Ascending aorta (tissue), 2 donors: ENCODE measurements at regions not wholly inside any gene's neighbourhood (a gene's known extent, or its start where the extent isn't known, plus 50 kb on each side); places are given as distances from the start of the nearest gene placed in this dataset.
A peak's percentile ranks its signal among the peaks of the same experiment; 100 is the strongest.

Source experiments
- DNase-seq, 2 donors: peaks; one replicate each; pipeline ENCODE4 v3.0.0-alpha.2; 2019; ENCODE audit warnings: low spot score in 2 of 2
- H3K27ac ChIP-seq, 2 donors: fragments of 200-600 bp; sonication (generic); one replicate each; pipeline ENCODE4 v1.5.1; 2016 to 2017; ENCODE audit warnings: mild to moderate bottlenecking in 1 of 2
- H3K27me3 ChIP-seq: fragments of 200-600 bp; sonication (generic); one replicate; pipeline ENCODE4 v1.5.1; 2017
- H3K36me3 ChIP-seq, 2 donors: fragments of 200-600 bp; sonication (generic); one replicate each; pipeline ENCODE4 v1.5.1; 2016
- H3K4me1 ChIP-seq, 2 donors: fragments of 200-600 bp; sonication (generic); one replicate each; pipeline ENCODE4 v1.5.1; 2016 to 2017; ENCODE audit warnings: mild to moderate bottlenecking in 1 of 2
- H3K4me3 ChIP-seq, 2 donors: fragments of 200-600 bp; sonication (generic); one replicate each; pipeline ENCODE4 v1.5.1; 2016 to 2017; ENCODE audit warnings: mild to moderate bottlenecking in 1 of 2
- H3K9me3 ChIP-seq, 2 donors: fragments of 200-600 bp; sonication (generic); one replicate each; pipeline ENCODE4 v1.5.1; 2016
- CTCF ChIP-seq, 3 experiments: fragments of 200-600 bp in 2 of 3; fragments of 450-650 bp in 1 of 3; sonication (generic) in 2 of 3; IDR thresholded peaks; one replicate each; pipeline ENCODE4 v1.5.1; 2016 to 2019; ENCODE audit warnings: antibody characterized with exemption in 3 of 3, mild to moderate bottlenecking in 1 of 3, moderate library complexity in 1 of 3
- intact Hi-C: fragments of 100-400 bp; cut with DNase I; formaldehyde crosslinking; loops from one replicate; pipeline ENCODE4 v1.15.1; 2023

- Histone ChIP-seq H3K4me3 (no peak overlapping the region), H3K27ac (no peak overlapping the region), H3K36me3 (no peaks in the 10 kb centered on the region), H3K27me3 (no peaks in the 10 kb centered on the region), H3K4me1 (no peaks in the 10 kb centered on the region), H3K9me3 (no peaks in the 10 kb centered on the region)
- DNase-seq: no peak
- intact Hi-C loops: no loop called here
- no peak for TF ChIP-seq CTCF (IDR thresholded peaks at IDR 0.05)
These were observed 73.5 kb upstream of the IQSEC1 start for GRCh38 chr3:13146643-13147143.

- DNase-seq: no peak
- no peak for TF ChIP-seq CTCF (IDR thresholded peaks at IDR 0.05)
- no peaks in the 10 kb centered on the region for H3K27me3 ChIP-seq
These were observed 72.8 kb upstream of the IQSEC1 start for GRCh38 chr3:13145826-13146642.

GRCh38 chr3:13145131-13145825 lies 72.0 kb upstream of the IQSEC1 start:
- DNase-seq: peak in 1 of 2 donors; percentile 12
- Histone ChIP-seq H3K27ac (no peak overlapping the region), H3K36me3 (no peaks in the 10 kb centered on the region), H3K9me3 (no peaks in the 10 kb centered on the region), H3K27me3 (no peaks in the 10 kb centered on the region), H3K4me1 (no peaks in the 10 kb centered on the region), H3K4me3 (no peak overlapping the region)
- intact Hi-C loops: no loop called here
- TF ChIP-seq CTCF (IDR thresholded peaks at IDR 0.05): no peak

More at GRCh38 chr3:13145826-13146642, 72.8 kb upstream of the IQSEC1 start:
- H3K9me3 ChIP-seq: no peaks in the 10 kb centered on the region
- H3K4me1 ChIP-seq: no peaks in the 10 kb centered on the region
- no peaks in the 10 kb centered on the region for H3K36me3 ChIP-seq
- H3K4me3 ChIP-seq: no peak overlapping the region
- no peak overlapping the region for H3K27ac ChIP-seq
- intact Hi-C loops: no loop called here

- DNase-seq: no peak
- Histone ChIP-seq H3K4me3 (no peak overlapping the region), H3K36me3 (no peaks in the 10 kb centered on the region), H3K9me3 (no peaks in the 10 kb centered on the region), H3K27me3 (no peaks in the 10 kb centered on the region), H3K27ac (no peak overlapping the region), H3K4me1 (no peaks in the 10 kb centered on the region)
- intact Hi-C loops: no loop called here
- no peak for TF ChIP-seq CTCF (IDR thresholded peaks at IDR 0.05)
These were observed 71.2 kb upstream of the IQSEC1 start for GRCh38 chr3:13144163-13145023.

- intact Hi-C loops: no loop called here
- no peak for DNase-seq
- no peaks in the 10 kb centered on the region for H3K9me3 ChIP-seq
- H3K4me3 ChIP-seq: no peak overlapping the region
- H3K4me1 ChIP-seq: no peaks in the 10 kb centered on the region
- no peak for TF ChIP-seq CTCF (IDR thresholded peaks at IDR 0.05)
- H3K36me3 ChIP-seq: no peaks in the 10 kb centered on the region
- no peak overlapping the region for H3K27ac ChIP-seq
- H3K27me3 ChIP-seq: no peaks in the 10 kb centered on the region
These were observed 70.3 kb upstream of the IQSEC1 start for GRCh38 chr3:13143381-13144004.
